HepG2 (cell line): ENCODE measurements at regions not wholly inside any gene's neighbourhood (a gene's known extent, or its start where the extent isn't known, plus 50 kb on each side); places are given as distances from the start of the nearest gene placed in this dataset.

ENCODE experiments used
- ATAC-seq: fragments of 200-7000 bp; cut with Tn5 transposase; 3 replicates; pipeline ENCODE4 v1.9.1; 2020; ENCODE audit warnings: mild to moderate bottlenecking, moderate library complexity
- BruUV-seq: library from RNA; stranded (reverse); fragments of 400-500 nt; replicated peaks from 2 replicates; lab custom pipeline; 2021; lab: Mats Ljungman, UMichigan
- CTCF ChIA-PET: fragments of 300-600 bp; formaldehyde crosslinking; extraction: SDS; loops from one replicate; lab custom pipeline; 2021; ENCODE audit warnings: low total read pairs, inconsistent platforms, low intra/inter-chr PET ratio; lab: Yijun Ruan, JAX
- POLR2A ChIA-PET: fragments of 350-600 bp; sonication (Branson Sonifier 250); formaldehyde crosslinking; loops from one replicate; lab custom pipeline; 2020; ENCODE audit warnings: antibody characterized with exemption, inconsistent platforms; lab: Yijun Ruan, JAX
- DNase-seq: peaks from one replicate; pipeline ENCODE4 v3.0.0-alpha.2; 2015; ENCODE audit warnings: low spot score
- FAIRE-seq: peaks from 3 replicates; lab custom pipeline; 2011; peaks lifted over from hg19 to GRCh38; lab: Jason Lieb, UNC
- H2AFZ ChIP-seq: one replicate; pipeline ENCODE4 v1.6.1; 2011; ENCODE audit warnings: low read length, inconsistent platforms
- H3K27ac ChIP-seq: fragments of 300-600 bp; 3 replicates; pipeline ENCODE4 v1.8.0; 2011; ENCODE audit warnings: mixed run types, mild to moderate bottlenecking, mixed read lengths, low read length, inconsistent platforms; ENCODE audit not compliant: insufficient read depth; ENCODE audit errors: extremely low read length
- H3K27me3 ChIP-seq, 2 experiments: fragments of 200-600 bp in 1 of 2; 2 replicates in 1 of 2; 3 replicates in 1 of 2; pipeline versions ENCODE4 v1.6.0 to v1.8.0; 2011; ENCODE audit warnings: low read length in 2 of 2, mild to moderate bottlenecking in 2 of 2, moderate library complexity in 2 of 2, inconsistent platforms in 1 of 2; ENCODE audit not compliant: insufficient read depth in 2 of 2, control insufficient read depth in 1 of 2
- H3K36me3 ChIP-seq, 2 experiments: fragments of 200-600 bp in 1 of 2; replicated peaks in 1 of 2; 2 replicates in 1 of 2; 3 replicates in 1 of 2; pipeline versions ENCODE4 v1.5.1 to v1.8.0; 2011; ENCODE audit warnings: low read length in 2 of 2, inconsistent platforms in 1 of 2; ENCODE audit not compliant: insufficient read depth in 2 of 2, control insufficient read depth in 1 of 2
- H3K4me1 ChIP-seq: 2 replicates; pipeline ENCODE4 v1.5.1; 2012; ENCODE audit warnings: low read length, inconsistent platforms; ENCODE audit not compliant: insufficient read depth
- H3K4me2 ChIP-seq: 2 replicates; pipeline ENCODE4 v1.6.0; 2011; ENCODE audit warnings: low read depth, low read length, inconsistent platforms
- H3K4me3 ChIP-seq, 3 experiments: fragments of 200-600 bp in 1 of 3; sonication (generic), shearing (Covaris generic) in 1 of 3; replicated peaks in 1 of 3; 2 replicates each; pipeline ENCODE4 v1.5.1; 2011 to 2016; ENCODE audit warnings: low read length in 3 of 3, inconsistent platforms in 2 of 3, low read depth in 2 of 3, mild to moderate bottlenecking in 2 of 3, control low read depth in 1 of 3, mixed read lengths in 1 of 3; ENCODE audit not compliant: insufficient read depth in 1 of 3
- H3K79me2 ChIP-seq: one replicate; pipeline ENCODE4 v1.6.1; 2011; ENCODE audit warnings: low read length, inconsistent platforms; ENCODE audit not compliant: insufficient read depth
- H3K9ac ChIP-seq: 2 replicates; pipeline ENCODE4 v1.6.0; 2011; ENCODE audit warnings: mild to moderate bottlenecking, low read depth, low read length, inconsistent platforms; ENCODE audit not compliant: insufficient read depth
- H3K9me3 ChIP-seq: 2 replicates; pipeline ENCODE4 v1.5.1; 2012; ENCODE audit warnings: mild to moderate bottlenecking, low read length
- H4K20me1 ChIP-seq: 2 replicates; pipeline ENCODE4 v1.6.0; 2011; ENCODE audit warnings: inconsistent platforms, mild to moderate bottlenecking, low read length, moderate library complexity; ENCODE audit not compliant: insufficient read depth
- CTCF ChIP-seq: sonication (generic); formaldehyde crosslinking; IDR thresholded peaks from 2 replicates; pipeline ENCODE4 v1.5.0; 2020; ENCODE audit warnings: mild to moderate bottlenecking, missing genetic modification reagents, moderate library complexity
- DNMT3B ChIP-seq: conservative IDR thresholded peaks from 2 replicates; pipeline ENCODE4 v1.6.1; 2016; ENCODE audit warnings: missing biosample characterization, control low read depth
- EEA1 ChIP-seq: sonication (generic); formaldehyde crosslinking; IDR thresholded peaks from 2 replicates; pipeline ENCODE4 v1.5.1; 2020; ENCODE audit warnings: mild to moderate bottlenecking, missing genetic modification reagents, borderline replicate concordance
- GABPA ChIP-seq, 2 experiments: IDR thresholded peaks; 2 replicates each; pipeline ENCODE4 v1.6.1; 2011 to 2016; ENCODE audit warnings: low read depth in 2 of 2, low read length in 1 of 2, missing biosample characterization in 1 of 2, missing genetic modification characterization in 1 of 2
- GLMP ChIP-seq: sonication (generic); formaldehyde crosslinking; IDR thresholded peaks from 2 replicates; pipeline ENCODE4 v1.9.0; 2021; ENCODE audit warnings: missing genetic modification reagents, mild to moderate bottlenecking, borderline replicate concordance
- IRF9 ChIP-seq: sonication (generic); formaldehyde crosslinking; IDR thresholded peaks from 2 replicates; pipeline ENCODE4 v1.8.0; 2022; ENCODE audit warnings: missing genetic modification reagents, mild to moderate bottlenecking, borderline replicate concordance
- NCOA5 ChIP-seq: sonication (generic); formaldehyde crosslinking; IDR thresholded peaks from 2 replicates; pipeline ENCODE4 v1.4.0; 2020; ENCODE audit warnings: missing genetic modification reagents
- ZBTB37 ChIP-seq: sonication (generic); formaldehyde crosslinking; IDR thresholded peaks from 2 replicates; pipeline ENCODE4 v1.4.0; 2020; ENCODE audit warnings: mild to moderate bottlenecking, missing genetic modification reagents
- ZFX ChIP-seq: sonication (generic); formaldehyde crosslinking; IDR thresholded peaks from 2 replicates; pipeline ENCODE4 v1.4.0; 2020; ENCODE audit warnings: mild to moderate bottlenecking, low read depth, missing genetic modification reagents, moderate library complexity
- ZIK1 ChIP-seq: sonication (generic); formaldehyde crosslinking; IDR thresholded peaks from 2 replicates; pipeline ENCODE4 v1.5.0; 2020; ENCODE audit warnings: mild to moderate bottlenecking, low read depth, missing genetic modification reagents, borderline replicate concordance
- ZNF350 ChIP-seq: sonication (generic); formaldehyde crosslinking; IDR thresholded peaks from 2 replicates; pipeline ENCODE4 v1.4.0; 2020; ENCODE audit warnings: mild to moderate bottlenecking, low read depth, missing genetic modification reagents, borderline replicate concordance
- ZNF782 ChIP-seq: sonication (generic); formaldehyde crosslinking; IDR thresholded peaks from 2 replicates; pipeline ENCODE4 v1.4.0; 2020; ENCODE audit warnings: missing genetic modification reagents, mild to moderate bottlenecking, borderline replicate concordance
- ZSCAN29 ChIP-seq: sonication (generic); formaldehyde crosslinking; conservative IDR thresholded peaks from 2 replicates; pipeline ENCODE4 v1.4.0; 2020; ENCODE audit warnings: mild to moderate bottlenecking, missing genetic modification reagents
- WGBS: methylation state at CpG from one replicate; pipeline ENCODE4 v1.1.6; 2017; ENCODE audit warnings: low lambda C conversion rate; 5-methylcytosine and 5-hydroxymethylcytosine counted together
- in situ Hi-C: cut with HindIII; loops from 2 replicates; pipeline ENCODE4 v1.10.0; 2017; ENCODE audit warnings: low pct_unique_long_range_greater_than_20kb; ENCODE audit not compliant: extremely low pct_ligation_motif_present
- intact Hi-C: fragments of 100-400 bp; cut with micrococcal nuclease; formaldehyde crosslinking; loops from one replicate; pipeline ENCODE4 v1.10.0; 2022; ENCODE audit not compliant: unreplicated experiment
- TF ChIP-seq, protein P1 (sequence below): sonication (generic); formaldehyde crosslinking; IDR thresholded peaks from 2 replicates; pipeline ENCODE4 v1.9.0; 2022; ENCODE audit warnings: missing genetic modification reagents, mild to moderate bottlenecking, borderline replicate concordance

GRCh38 chr6:67812125-67812524, 823.0 kb upstream of the ADGRB3 start:
- no peak overlapping the region for H2AFZ ChIP-seq
- FAIRE-seq (no peak), ATAC-seq (no peak), DNase-seq (no peak)
- intact Hi-C loops = no loop called here
- H3K9me3 ChIP-seq = peaks cover 41% of the 10 kb centered on the region
- H3K79me2 ChIP-seq = no peaks in the 10 kb centered on the region
- H3K27me3 ChIP-seq = no peaks in the 10 kb centered on the region; a peak in 1 of 5 replicates
- no peak overlapping the region for H3K9ac ChIP-seq
- no peaks in the 10 kb centered on the region for H4K20me1 ChIP-seq
- TF ChIP-seq DNMT3B (CRISPR knock-in tag) = no peak
- TF ChIP-seq IRF9 (CRISPR knock-in tag) = no peak
- TF ChIP-seq ZSCAN29 (CRISPR knock-in tag) = no peak
- no peak for TF ChIP-seq NCOA5 (CRISPR knock-in tag)
- TF ChIP-seq, protein P1, sequence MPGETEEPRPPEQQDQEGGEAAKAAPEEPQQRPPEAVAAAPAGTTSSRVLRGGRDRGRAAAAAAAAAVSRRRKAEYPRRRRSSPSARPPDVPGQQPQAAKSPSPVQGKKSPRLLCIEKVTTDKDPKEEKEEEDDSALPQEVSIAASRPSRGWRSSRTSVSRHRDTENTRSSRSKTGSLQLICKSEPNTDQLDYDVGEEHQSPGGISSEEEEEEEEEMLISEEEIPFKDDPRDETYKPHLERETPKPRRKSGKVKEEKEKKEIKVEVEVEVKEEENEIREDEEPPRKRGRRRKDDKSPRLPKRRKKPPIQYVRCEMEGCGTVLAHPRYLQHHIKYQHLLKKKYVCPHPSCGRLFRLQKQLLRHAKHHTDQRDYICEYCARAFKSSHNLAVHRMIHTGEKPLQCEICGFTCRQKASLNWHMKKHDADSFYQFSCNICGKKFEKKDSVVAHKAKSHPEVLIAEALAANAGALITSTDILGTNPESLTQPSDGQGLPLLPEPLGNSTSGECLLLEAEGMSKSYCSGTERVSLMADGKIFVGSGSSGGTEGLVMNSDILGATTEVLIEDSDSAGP = no peak
- TF ChIP-seq EEA1 (CRISPR knock-in tag) = no peak
- no peak for TF ChIP-seq ZFX (CRISPR knock-in tag)
- TF ChIP-seq GLMP (CRISPR knock-in tag) = no peak
- TF ChIP-seq ZIK1 (CRISPR knock-in tag) = no peak
- TF ChIP-seq CTCF (CRISPR knock-in tag) = no peak
- no peak for TF ChIP-seq GABPA (IDR thresholded peaks at IDR 0.05; ENCODE audit: low read depth, low read length)
- TF ChIP-seq GABPA (CRISPR knock-in tag; IDR thresholded peaks at IDR 0.05; ENCODE audit: low read depth) = no peak
- no peak for TF ChIP-seq ZNF350
- no peak for TF ChIP-seq ZBTB37 (CRISPR knock-in tag)
- TF ChIP-seq ZNF782 (CRISPR knock-in tag) = no peak
- no peak overlapping the region for H3K4me3 ChIP-seq
- CTCF ChIA-PET = no interaction called here
- no peak overlapping the region for H3K27ac ChIP-seq
- in situ Hi-C loops = no loop called here
- H3K36me3 ChIP-seq = no peaks in the 10 kb centered on the region
- POLR2A ChIA-PET = no interaction called here
- no TSS peak for BruUV-seq
- WGBS = 3% methylated on average over 1 of the region's 1 CpG
- H3K4me2 ChIP-seq = no peak overlapping the region
- H3K4me1 ChIP-seq = no peaks in the 10 kb centered on the region
